Small intestine (tissue), 7 donors: ENCODE measurements at regions not wholly inside any gene's neighbourhood (a gene's known extent, or its start where the extent isn't known, plus 50 kb on each side); places are given as distances from the start of the nearest gene placed in this dataset.

ENCODE experiments used
- DNase-seq, 2 donors: peaks; one replicate each; pipeline versions ENCODE4 v3.0.0 to v3.0.0-alpha.2; 2013
- FAIRE-seq: peaks from 2 replicates; lab custom pipeline; 2012; peaks lifted over from hg19 to GRCh38; lab: Jason Lieb, UNC
- H3K27ac ChIP-seq, 3 donors: one replicate each; pipeline ENCODE4 v1.5.1; 2013; ENCODE audit warnings: low read length in 2 of 3, mild to moderate bottlenecking in 2 of 3, control low read depth in 1 of 3, inconsistent platforms in 1 of 3, low read depth in 1 of 3, moderate library complexity in 1 of 3
- H3K27me3 ChIP-seq, 3 donors: one replicate each; pipeline ENCODE4 v1.6.1; 2013; ENCODE audit warnings: low read length in 3 of 3, inconsistent platforms in 1 of 3; ENCODE audit not compliant: control insufficient read depth in 3 of 3, insufficient read depth in 3 of 3
- H3K36me3 ChIP-seq, 3 donors: one replicate each; pipeline ENCODE4 v1.6.1; 2013; ENCODE audit warnings: low read length in 3 of 3, inconsistent platforms in 1 of 3, low read depth in 1 of 3, mild to moderate bottlenecking in 1 of 3, moderate library complexity in 1 of 3; ENCODE audit not compliant: control insufficient read depth in 3 of 3, insufficient read depth in 2 of 3
- H3K4me1 ChIP-seq, 3 donors: one replicate each; pipeline ENCODE4 v1.6.1; 2013; ENCODE audit warnings: low read length in 2 of 3, inconsistent platforms in 1 of 3, low read depth in 1 of 3, mild to moderate bottlenecking in 1 of 3, moderate library complexity in 1 of 3; ENCODE audit not compliant: control insufficient read depth in 3 of 3, insufficient read depth in 2 of 3
- H3K4me3 ChIP-seq, 3 donors: one replicate each; pipeline ENCODE4 v1.5.1; 2013; ENCODE audit warnings: low read length in 3 of 3, control low read depth in 1 of 3, inconsistent platforms in 1 of 3, low read depth in 1 of 3, mild to moderate bottlenecking in 1 of 3, moderate library complexity in 1 of 3
- H3K9me3 ChIP-seq, 2 donors: one replicate each; pipeline ENCODE4 v1.6.1; 2013; ENCODE audit warnings: low read depth in 1 of 2, low read length in 1 of 2; ENCODE audit not compliant: control insufficient read depth in 2 of 2, insufficient read depth in 1 of 2
- WGBS, 3 donors: extraction: QIAGEN DNeasy Blood & Tissue Kit; methylation state at CpG; one replicate each; pipeline ENCODE4 v1.1.7; 2013; 5-methylcytosine and 5-hydroxymethylcytosine counted together
- donor health status: healthy with polysubstance abuse.
- donor health status: control.
- donor health status: control.
- donor health status: Bipolar disorder and iron deficiency.
- donor health status: healthy.

GRCh38 chr6:105747823-105748405, 338.2 kb upstream of the PRDM1 start:
- FAIRE-seq (no peak), DNase-seq (no peak)
- Histone ChIP-seq H3K4me3 (no peak overlapping the region), H3K4me1 (peaks cover 0 to 3% (median 0%) of the 10 kb centered on the region in 3 donors), H3K27me3 (no peaks in the 10 kb centered on the region), H3K36me3 (no peaks in the 10 kb centered on the region), H3K27ac (no peak overlapping the region), H3K9me3 (no peaks in the 10 kb centered on the region)
- 90 to 99% (median 94%) methylated on average over 3 of the region's 3 CpGs for WGBS, 3 donors

- no peaks in the 10 kb centered on the region for H3K27me3 ChIP-seq
- FAIRE-seq, result no peak
- no peaks in the 10 kb centered on the region for H3K9me3 ChIP-seq
- no peak overlapping the region for H3K27ac ChIP-seq
- H3K4me3 ChIP-seq, result no peak overlapping the region
- WGBS, 3 donors, result 26 to 51% (median 38%) methylated on average over 1 of the region's 1 CpG
- H3K4me1 ChIP-seq, result no peaks in the 10 kb centered on the region
- no peak for DNase-seq
- no peaks in the 10 kb centered on the region for H3K36me3 ChIP-seq
These were observed 339.6 kb upstream of the PRDM1 start for GRCh38 chr6:105746509-105746908.

GRCh38 chr6:105746130-105746505, 340.0 kb upstream of the PRDM1 start:
- FAIRE-seq, result no peak
- H3K4me3 ChIP-seq, result no peak overlapping the region
- H3K27me3 ChIP-seq, result no peaks in the 10 kb centered on the region
- no peaks in the 10 kb centered on the region for H3K4me1 ChIP-seq
- WGBS, 3 donors, result 42 to 69% (median 62%) methylated on average over 1 of the region's 1 CpG
- H3K27ac ChIP-seq, result no peak overlapping the region
- no peaks in the 10 kb centered on the region for H3K36me3 ChIP-seq
- H3K9me3 ChIP-seq, result no peaks in the 10 kb centered on the region
- no peak for DNase-seq

- Histone ChIP-seq H3K4me1 (no peaks in the 10 kb centered on the region), H3K27me3 (no peaks in the 10 kb centered on the region), H3K27ac (no peak overlapping the region), H3K36me3 (no peaks in the 10 kb centered on the region), H3K4me3 (no peak overlapping the region), H3K9me3 (no peaks in the 10 kb centered on the region)
- WGBS, 3 donors, result 89 to 94% (median 92%) methylated on average over 2 of the region's 2 CpGs
- DNase-seq (no peak), FAIRE-seq (no peak)
These were observed 340.5 kb upstream of the PRDM1 start for GRCh38 chr6:105745464-105746129.

- Histone ChIP-seq H3K9me3 (no peaks in the 10 kb centered on the region), H3K4me3 (no peak overlapping the region), H3K27ac (no peak overlapping the region), H3K4me1 (no peaks in the 10 kb centered on the region), H3K36me3 (no peaks in the 10 kb centered on the region), H3K27me3 (no peaks in the 10 kb centered on the region)
- FAIRE-seq (no peak), DNase-seq (no peak)
- 55 to 67% (median 56%) methylated on average over 1 of the region's 1 CpG for WGBS, 3 donors
These were observed 341.3 kb upstream of the PRDM1 start for GRCh38 chr6:105744815-105745214.

- Histone ChIP-seq H3K27ac (no peak overlapping the region), H3K4me1 (no peaks in the 10 kb centered on the region), H3K27me3 (no peaks in the 10 kb centered on the region), H3K36me3 (no peaks in the 10 kb centered on the region), H3K4me3 (no peak overlapping the region), H3K9me3 (no peaks in the 10 kb centered on the region)
- no peak for DNase-seq
- WGBS, 3 donors, result 74 to 87% (median 79%) methylated on average over 7 of the region's 7 CpGs
- FAIRE-seq, result no peak
These were observed 338.2 kb upstream of the PREP start for GRCh38 chr6:105740946-105741645.

- H3K27me3 ChIP-seq, result no peaks in the 10 kb centered on the region
- no peak for DNase-seq
- no peaks in the 10 kb centered on the region for H3K9me3 ChIP-seq
- H3K27ac ChIP-seq, result no peak overlapping the region
- H3K4me1 ChIP-seq, result no peaks in the 10 kb centered on the region
- H3K4me3 ChIP-seq, result no peak overlapping the region
- H3K36me3 ChIP-seq, result no peaks in the 10 kb centered on the region
- no peak for FAIRE-seq
- WGBS, 3 donors, result 74 to 84% (median 77%) methylated on average over 2 of the region's 2 CpGs
These were observed 336.9 kb upstream of the PREP start for GRCh38 chr6:105739764-105740163.

GRCh38 chr6:105733556-105734162, 330.8 kb upstream of the PREP start:
- no peak overlapping the region for H3K27ac ChIP-seq
- H3K4me3 ChIP-seq, result no peak overlapping the region
- 52 to 62% (median 53%) methylated on average over 4 of the region's 4 CpGs for WGBS, 3 donors
- peaks cover 0 to 6% of the 10 kb centered on the region in 2 donors for H3K9me3 ChIP-seq
- H3K36me3 ChIP-seq, result no peaks in the 10 kb centered on the region
- peak; percentile 62 for FAIRE-seq
- peak; percentile 40 to 49 for DNase-seq
- H3K27me3 ChIP-seq, result no peaks in the 10 kb centered on the region
- no peaks in the 10 kb centered on the region for H3K4me1 ChIP-seq
